ENCODE measurements at regions not wholly inside any gene's neighbourhood (a gene's known extent, or its start where the extent isn't known, plus 50 kb on each side); places are given as distances from the start of the nearest gene placed in this dataset.

GRCh38 chr1:235018720-235019444 is 109.8 kb downstream of the TOMM20 start:
- TF ChIP-seq ZNF274 (IDR thresholded peaks at IDR 0.05; ENCODE audit: low read depth, low read length) (no peak), EZH2 (IDR thresholded peaks at IDR 0.05) (no peak), CTCF (IDR thresholded peaks at IDR 0.05 in 2 of 3, conservative IDR thresholded peaks at IDR 0.05 in 1 of 3; ENCODE audit: borderline replicate concordance in 1 of 3, insufficient read depth in 1 of 3, low read depth in 2 of 3, low read length in 2 of 3) (no peak), RAD21 (IDR thresholded peaks at IDR 0.05; ENCODE audit: low read depth) (no peak), ZBTB33 (IDR thresholded peaks at IDR 0.05; ENCODE audit: extremely low read depth, insufficient replicate concordance, low read length) (no peak), POLR2A (IDR thresholded peaks at IDR 0.05; ENCODE audit: borderline replicate concordance, extremely low read depth, insufficient read depth, insufficient read length) (no peak), POLR2AphosphoS5 (IDR thresholded peaks at IDR 0.05; ENCODE audit: low read depth, low read length) (no peak), CEBPB (IDR thresholded peaks at IDR 0.05; ENCODE audit: low read depth) (no peak), YY1 (IDR thresholded peaks at IDR 0.05; ENCODE audit: extremely low read depth, insufficient replicate concordance, low read depth, low read length) (no peak), REST (IDR thresholded peaks at IDR 0.05; ENCODE audit: low read depth) (no peak), MAX (IDR thresholded peaks at IDR 0.05) (no peak)
